Cerebellar cortex (tissue), 1 donor: ENCODE measurements at regions not wholly inside any gene's neighbourhood (a gene's known extent, or its start where the extent isn't known, plus 50 kb on each side); places are given as distances from the start of the nearest gene placed in this dataset.
"Not testable (repeated sequence)": the region's sequence is repeated elsewhere in the genome, so short reads cannot be mapped to it uniquely, and the experiment has no call there.

Source experiments
- DNase-seq: peaks from one replicate; pipeline ENCODE4 v3.0.0-alpha.2; 2015; ENCODE audit warnings: low spot score

DNA sequence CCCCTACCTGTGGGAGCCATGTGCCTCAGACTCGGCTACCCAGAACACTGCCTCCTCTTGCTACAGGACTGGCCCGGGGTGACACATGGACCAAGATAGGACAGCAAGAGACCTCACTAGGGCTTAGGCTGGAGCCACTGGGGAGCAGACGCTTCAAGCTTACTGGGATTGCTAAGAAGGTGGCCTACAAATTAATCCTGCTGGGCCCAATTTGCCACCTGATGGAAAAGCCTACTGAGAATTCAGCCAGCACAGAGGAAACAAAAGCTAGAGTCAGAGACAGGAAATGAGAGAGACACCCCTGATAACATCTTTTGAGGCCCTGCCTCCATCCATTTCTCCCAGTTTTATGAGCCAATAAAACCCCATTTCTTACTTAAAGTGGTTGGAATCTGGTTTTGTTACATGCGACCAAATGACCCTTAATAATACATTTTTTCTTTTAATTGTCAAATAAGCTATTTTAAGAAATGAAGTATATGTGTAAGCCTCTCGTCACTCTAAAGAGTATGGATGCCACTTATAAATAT is 282.1 kb downstream of the CXCL12 start:
- no peak for DNase-seq

DNA sequence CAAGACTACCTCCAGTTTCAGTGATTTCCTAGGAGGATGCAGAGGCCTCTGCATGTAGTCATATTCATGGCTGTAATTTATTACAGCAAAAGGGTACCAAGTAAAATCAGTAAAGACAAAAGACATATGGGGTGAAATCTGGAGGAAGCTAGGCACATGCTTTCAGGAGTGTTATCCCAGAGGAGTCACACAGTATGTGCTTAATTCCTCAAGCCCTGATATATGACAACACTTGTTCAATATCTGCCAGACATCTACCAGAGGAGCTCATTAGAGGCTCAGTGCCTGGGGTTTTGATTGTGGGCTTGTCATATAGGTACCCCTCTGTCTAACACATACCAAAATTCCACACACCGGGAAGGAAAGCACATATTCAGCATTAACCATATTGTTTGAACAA is 283.8 kb downstream of the CXCL12 start:
- DNase-seq = no peak

DNA sequence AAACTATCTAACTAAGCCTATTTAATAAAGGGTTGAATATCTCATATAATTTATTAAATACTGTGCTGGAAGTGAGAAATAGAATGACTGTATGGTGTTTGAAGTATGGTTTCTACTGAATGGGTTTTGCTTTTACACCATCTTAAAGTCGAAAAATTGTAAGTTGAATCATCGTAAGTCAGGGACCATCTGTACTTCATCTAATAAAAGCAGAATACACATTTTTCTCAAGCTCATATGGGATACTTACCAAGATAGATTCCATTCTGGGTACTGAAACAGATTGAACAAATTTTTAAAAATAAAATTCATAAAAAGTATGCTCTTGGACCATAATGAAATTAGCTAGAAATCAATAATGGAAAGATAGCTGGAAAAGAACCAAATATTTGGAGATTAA is 285.4 kb downstream of the CXCL12 start:
- DNase-seq = no peak

DNA sequence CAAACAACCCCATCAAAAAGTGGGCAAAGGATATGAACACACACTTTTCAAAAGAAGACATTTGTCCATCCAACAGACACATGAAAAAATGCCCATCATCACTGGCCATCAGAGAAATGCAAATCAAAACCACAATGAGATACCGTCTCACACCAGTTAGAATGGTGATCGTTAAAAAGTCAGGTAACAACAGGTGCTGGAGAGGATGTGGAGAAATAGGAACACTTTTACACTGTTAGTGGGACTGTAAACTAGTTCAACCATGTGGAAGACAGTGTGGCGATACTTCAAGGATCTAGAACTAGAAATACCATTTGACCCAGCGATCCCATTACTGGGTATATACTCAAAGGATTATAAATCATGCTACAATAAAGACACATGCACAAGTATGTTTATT is 288.7 kb downstream of the CXCL12 start:
- DNase-seq = not testable (repeated sequence)

DNA sequence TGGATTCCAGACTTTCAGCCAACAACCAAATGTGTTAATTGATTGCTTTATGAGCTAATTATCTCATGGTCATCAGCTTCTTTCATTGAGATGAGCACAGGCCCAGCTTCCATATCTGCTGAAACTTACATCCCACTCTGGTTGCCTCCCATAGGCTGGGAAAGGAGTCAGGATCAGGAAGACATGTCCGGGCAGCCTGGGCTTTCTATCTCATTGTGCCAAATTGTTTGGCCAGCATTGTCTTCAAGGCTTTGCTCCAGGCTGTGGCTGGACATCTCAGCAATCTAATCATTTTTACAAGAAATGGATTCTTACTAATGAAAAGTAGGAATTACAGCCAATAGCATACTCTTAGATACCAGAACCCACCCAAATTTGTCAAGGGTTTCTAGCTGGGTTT is 295.2 kb downstream of the CXCL12 start:
- DNase-seq = no peak

DNA sequence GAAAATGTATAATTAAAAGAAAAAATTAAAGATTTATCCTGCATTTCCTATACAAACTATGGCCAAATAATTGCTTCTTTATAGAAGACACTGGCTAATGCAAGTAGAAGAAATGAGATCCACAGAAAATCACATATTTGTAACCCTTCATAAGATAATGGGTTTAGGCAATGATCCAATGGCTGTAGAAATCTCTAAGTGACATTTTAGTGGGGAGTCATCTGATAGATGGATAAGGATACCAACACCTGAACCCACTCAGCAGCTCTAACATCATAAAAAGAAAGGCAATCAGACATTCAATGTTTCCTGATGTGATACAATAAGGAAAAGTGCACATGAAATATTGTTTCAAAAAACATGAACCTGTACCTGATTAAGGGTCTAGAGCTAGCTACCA is 297.5 kb downstream of the CXCL12 start:
- DNase-seq = no peak

DNA sequence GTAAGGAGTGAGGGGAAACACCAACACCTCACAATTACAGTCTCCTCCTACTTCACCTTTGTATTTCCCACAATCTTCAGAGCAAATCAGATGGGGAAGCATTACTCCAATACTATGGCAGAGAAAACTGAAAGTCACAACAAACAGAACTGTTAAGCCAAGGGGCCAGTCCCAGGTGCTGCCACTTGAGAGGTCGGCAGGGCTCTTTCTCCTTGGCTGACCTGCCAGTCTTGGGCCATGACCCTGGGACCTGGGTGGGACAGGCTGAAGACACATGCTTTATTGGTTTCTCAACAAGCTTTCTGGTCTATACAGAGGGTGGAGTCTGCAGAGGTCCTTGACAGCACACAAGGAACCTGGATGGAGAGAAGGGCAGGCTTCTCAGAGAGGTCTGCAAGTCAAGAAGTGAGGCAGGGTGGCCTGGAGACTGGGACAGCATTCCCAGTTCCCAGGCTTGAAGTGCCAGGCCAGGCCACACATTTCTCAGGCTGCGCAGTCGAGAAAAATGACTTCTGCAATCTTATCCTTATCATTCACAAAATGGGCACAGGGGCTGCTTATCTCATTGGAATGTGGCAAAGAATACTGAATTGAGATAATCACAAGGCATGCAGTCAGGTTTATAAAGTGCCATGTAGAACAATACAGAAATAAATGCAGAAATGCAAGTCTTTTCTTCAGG is 301.0 kb downstream of the CXCL12 start:
- no peak for DNase-seq

DNA sequence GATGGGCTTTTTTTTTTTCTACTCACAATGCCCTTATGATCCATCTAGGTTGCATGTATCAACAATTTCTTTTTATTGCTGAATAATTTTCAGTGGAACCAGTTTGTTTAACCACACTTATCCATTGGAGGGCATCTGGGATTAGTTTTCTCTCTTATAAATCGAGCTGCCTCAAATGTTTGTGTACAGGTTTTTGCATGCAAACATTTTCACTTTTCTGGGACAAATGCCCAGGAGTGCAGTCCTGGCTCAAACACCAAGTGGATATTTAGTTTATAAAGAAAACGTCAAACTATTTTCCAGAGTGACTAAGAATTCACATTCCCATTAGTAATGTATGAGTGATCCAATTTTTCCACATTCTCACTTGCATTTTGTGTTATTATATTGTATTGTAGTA is 313.4 kb downstream of the CXCL12 start:
- DNase-seq = no peak

DNA sequence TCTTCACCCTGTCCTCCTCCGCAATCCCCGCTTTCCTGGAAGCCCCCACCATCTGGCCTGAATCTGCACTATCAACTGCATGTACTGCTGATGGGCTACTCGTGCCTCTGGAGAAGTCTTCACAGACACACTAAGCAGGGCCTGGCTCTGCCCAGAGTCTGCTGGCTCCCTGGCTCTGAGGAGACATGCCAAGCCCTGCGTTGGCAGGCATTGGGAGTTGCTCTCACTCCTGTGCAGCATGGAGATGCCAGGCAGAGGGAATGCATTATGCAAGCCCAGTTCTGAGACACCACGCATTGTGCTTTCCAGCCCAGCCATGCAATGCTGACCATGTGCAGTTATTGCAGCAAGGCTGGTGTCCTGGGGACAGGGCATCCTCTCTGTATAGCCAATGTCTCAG is 314.6 kb downstream of the CXCL12 start:
- DNase-seq = peak; percentile 19

DNA sequence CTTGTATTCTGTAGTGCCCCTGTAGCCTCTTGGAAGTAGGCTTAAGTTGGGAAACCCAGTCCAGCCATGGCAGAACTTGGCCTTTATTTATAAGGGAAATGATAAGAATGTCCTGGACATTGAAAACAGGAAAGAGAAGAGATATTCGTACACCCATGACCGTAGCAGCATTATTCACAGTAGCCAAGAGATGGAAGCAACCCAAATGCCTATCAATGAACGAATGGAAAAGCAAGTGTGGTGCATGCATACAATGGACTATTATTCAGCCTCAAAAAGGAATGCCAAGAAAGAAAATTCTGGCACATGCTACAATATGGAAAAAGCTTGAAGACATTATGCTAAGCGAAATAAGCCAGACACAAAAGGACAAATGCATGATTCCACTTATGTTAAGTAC is 315.3 kb downstream of the CXCL12 start:
- no peak for DNase-seq

DNA sequence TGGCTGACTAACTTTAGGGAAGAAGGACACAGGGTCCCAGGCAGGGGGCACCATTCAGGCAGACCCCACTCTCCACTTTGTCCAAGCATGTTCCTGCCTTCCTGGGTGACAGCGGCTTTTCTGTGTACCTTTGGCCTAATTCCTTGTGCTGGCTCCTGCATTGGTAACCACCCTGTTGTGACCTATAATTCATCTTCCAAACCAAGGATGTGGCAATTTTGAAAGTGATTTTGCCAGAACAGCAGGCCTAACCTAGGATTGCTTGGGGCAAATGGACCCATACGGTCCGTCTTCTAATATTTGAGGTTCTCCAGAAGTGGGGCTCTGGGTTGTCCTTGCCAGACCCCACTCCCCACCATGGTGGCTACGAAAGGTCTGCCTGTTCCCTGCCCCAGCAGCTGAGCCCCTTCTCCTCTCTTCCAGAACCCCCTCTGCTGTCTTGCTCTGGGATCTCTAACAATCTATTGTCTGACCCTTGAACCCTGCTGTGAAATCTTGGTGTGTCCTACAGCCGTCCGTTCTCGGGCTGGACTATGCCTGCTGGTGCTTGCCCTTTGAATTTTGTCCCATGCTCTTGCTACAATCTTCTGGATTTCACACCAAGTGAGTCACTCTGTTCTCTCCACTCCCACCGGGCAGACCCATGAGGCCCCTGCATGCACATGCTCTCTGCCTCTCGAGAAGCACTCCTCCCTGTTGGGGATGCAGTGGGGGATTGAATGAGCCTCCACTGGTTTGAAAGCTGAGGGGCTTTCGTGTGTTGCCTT is 316.0 kb downstream of the CXCL12 start:
- no peak for DNase-seq

DNA sequence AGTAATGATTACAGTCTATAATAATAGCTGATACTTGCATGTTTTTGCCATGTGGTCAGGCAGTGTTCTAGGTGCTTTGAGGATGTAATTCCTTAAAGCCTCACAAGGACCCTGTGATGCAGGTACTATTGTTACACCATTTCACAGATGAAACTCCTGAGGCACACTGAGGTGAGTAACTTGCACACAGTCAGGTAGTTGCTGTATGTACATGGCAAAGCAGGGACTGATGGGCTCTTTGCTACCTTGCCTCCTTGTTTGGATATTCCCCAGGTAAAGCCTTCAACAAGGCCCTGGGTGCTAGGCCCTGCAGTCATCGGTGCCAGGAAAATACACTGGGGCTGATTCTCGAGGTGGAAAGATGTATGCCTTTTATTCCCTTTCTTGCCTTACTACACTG is 317.5 kb downstream of the CXCL12 start:
- no peak for DNase-seq

DNA sequence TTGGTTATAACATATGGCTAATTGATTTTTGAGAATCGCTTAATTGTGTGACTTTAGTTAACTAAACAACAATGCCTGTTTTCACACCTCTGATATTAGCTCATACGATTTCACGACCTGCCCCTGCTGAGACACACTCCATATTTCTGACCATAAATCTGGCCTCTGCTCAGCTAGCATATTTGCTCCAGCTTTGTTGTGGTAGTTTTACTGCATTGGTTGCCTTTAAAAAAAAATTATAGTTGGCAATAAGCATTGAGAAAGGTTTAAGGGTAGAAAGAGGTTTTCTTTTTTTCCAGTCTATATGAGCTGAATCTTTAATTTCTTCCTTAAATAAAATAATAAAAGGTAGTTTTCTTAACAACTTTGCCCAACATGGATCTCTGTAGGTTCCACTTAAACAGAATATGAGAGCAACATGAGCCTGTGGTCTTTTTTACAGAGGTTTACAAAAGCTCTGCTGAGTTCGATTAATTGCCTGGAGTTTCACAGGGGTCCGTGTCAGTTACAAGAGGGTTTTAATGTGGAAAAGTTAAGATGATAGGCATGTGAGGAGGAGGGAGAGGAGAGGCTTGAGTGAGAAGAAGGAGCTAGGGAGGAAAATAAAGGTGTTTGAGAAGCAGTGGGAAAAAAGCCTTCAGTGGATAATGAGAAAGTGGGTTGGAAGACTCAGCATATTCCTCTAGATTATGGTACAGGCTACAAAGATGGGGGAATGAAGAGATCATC is 318.2 kb downstream of the CXCL12 start:
- DNase-seq = no peak

DNA sequence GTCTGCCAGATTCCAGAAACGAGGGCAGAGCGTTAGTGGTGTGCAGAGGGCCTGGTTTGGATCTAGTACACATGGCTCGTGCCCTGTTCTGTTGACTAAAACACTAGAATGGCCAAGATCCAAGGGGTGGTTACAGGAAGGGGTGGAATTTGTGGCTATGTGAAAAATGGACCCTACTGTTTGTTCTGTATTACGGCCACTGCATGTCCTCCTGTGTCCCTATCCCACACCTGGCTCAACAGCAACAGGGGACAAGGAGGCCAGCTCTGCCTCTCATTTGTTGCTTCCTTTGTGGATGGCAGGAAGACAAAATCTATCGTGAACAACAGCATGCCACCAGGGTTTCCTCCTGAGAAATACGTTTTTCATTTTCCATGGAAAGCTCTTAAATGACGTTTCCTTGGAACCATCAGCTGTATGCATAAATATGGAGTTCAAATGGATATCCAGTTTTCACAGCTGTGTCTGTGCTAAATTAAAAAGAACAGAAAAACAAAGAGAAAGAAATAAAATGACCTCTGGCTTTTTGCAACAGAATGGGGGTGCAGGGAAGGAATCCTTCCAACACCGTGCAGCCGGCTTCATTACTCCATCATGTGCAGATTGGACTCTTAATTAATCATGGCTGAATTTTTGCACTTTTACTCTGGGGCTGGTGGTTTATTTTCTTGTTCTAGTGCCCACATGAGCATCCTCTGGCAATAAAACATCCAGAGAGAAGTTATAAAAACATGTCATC is 318.9 kb downstream of the CXCL12 start:
- no peak for DNase-seq

DNA sequence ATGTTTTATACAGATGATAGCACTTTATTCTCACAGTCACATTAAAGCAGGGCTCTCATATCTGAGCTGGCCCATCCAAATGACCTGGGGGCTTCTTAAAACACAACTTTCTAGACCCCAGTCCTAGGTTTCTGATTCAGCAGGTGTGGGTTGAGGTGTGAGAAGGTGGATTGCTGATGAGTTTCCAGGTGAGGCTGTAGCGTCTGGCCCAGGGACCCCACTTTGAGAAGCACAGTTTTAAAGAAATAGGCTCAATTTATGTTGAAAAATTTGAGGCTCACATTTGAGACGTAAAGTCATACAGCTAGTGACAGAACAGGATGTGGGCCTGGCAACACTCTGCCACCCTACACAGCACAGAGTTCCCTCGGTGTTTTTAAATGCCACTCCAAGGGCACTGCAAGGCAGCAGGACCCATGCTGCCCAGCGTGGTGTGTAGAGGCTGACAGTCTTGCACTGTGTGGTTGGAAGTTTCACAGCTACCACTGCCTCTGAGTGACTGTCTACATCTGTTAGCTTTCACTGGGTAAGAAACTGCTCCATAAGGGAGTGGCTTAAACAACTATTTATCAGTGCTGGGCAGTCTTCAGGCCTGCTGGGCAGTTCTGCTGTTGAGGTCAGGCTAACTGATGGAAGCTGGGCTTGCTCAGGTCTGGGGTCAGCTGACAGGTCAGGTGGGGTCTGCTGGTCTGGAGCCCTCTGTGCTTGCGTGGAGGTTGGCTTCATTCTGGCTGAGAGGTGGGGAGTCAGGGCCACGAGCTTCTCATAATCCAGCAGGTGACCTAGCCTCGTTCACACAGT is 319.7 kb downstream of the CXCL12 start:
- DNase-seq = no peak

DNA sequence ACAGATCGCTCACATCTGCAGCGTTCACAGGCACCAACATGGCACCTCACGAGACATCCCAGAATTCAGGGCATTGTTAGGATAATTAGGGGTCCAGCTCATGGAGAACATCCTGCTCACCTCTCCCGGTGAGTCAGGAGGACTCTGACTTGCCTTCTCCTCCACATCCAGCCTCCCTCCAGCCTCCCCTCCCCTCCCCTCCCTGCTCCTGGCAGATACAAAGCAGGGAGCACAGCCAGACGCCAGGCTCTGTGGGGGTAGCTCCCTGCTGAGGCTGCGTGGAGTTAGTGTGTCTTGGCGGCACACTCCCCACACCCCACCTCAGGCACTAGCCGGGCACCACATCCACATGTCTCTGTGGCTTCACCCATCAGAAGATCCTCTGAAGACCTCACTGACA is 320.6 kb downstream of the CXCL12 start:
- DNase-seq = no peak

DNA sequence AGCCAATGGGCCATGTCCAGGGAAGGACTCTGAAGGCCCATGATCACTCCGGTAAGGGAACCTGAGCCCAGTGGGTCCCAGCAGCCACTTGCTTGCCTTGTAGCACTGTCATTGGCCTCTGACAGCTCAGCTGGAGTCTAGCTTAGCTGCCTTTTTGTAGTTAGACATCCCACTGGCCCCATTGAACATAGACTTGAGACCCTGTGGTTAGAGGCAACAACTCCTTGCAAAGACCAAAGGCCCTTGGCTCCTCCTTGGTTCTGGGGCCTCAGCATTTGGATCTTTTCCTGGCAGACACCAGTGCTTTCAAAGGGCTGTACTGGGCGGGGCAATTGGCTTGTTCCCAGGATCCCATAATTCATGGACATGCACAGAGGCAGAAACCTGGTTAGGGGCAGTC is 321.2 kb downstream of the CXCL12 start:
- no peak for DNase-seq

DNA sequence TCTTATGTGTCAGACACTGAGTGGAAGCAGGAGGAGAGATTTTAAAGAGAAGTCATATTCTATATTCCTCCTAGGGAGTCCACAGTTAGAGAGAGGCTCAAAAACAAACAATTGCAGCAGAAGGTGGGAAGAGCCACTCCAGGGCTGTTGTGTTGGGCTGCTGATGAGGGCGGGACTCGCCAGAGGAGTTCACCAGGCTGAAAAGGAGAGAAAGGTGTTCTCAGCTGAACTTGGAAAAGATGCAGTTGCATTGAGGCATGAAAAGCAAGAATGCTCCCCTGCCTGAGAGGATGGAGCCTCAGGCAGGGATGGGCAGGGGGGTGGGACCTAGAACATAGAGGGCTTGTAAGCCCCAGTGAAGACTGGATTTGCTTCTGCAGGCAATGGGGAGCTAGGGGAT is 324.2 kb downstream of the CXCL12 start:
- no peak for DNase-seq

DNA sequence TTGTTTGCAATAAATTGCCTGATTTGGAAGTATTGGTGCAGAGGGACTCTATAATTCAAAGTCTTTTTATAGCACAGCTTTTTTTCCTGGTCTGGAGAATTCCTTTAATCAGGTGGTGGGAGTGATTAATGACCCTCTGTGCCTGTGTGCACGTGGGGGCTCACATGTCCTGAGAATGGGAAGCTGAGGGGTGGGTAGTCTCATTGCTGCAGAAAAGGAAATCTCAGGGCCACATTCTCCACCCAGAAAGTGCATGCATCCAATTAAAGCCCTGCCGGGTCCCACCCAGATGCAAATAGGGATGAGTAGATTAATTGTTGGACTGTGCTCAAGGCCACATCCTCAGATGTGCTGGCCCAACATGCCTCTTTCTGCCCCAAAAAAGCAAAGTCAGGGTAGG is 324.7 kb downstream of the CXCL12 start:
- no peak for DNase-seq

DNA sequence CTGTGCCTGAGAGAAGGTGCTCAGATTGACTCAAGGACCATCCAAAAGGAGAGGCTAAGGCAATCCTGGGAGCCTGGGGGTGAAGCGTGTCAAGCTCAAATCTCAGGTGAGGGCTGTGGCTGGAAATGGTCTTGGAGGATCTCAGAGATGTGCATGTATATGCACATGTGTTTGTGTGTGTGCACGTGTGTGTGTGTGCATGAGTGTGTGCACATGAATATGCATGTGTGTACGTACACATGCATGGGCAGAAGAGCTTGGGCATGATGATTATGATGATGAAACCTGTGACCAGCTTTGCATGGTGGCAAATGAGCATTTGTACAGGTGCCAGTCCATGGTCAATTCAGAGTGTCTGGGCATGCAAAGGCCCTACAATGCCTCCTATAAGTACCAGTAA is 326.6 kb downstream of the CXCL12 start:
- DNase-seq = no peak
